ENCODE measurements at regions not wholly inside any gene's neighbourhood (a gene's known extent, or its start where the extent isn't known, plus 50 kb on each side); places are given as distances from the start of the nearest gene placed in this dataset.

GRCh38 chr1:234862944-234863515 is 253.1 kb upstream of the IRF2BP2 start (continued):
- TF ChIP-seq ARID4A (CRISPR knock-in tag; IDR thresholded peaks at IDR 0.05; ENCODE audit: borderline replicate concordance) (peak; percentile 32; the same call in 1 of the 2 replicates), ZNF143 (CRISPR knock-in tag; IDR thresholded peaks at IDR 0.05) (peak; percentile 8; the same call in 1 of the 2 replicates), ZNF205 (CRISPR knock-in tag; IDR thresholded peaks at IDR 0.05) (no peak), AFF4 (CRISPR knock-in tag; IDR thresholded peaks at IDR 0.05) (no peak), PAWR (CRISPR knock-in tag; IDR thresholded peaks at IDR 0.05; ENCODE audit: borderline replicate concordance) (no peak), HOMEZ (CRISPR knock-in tag; IDR thresholded peaks at IDR 0.05; ENCODE audit: low read depth) (no peak), HBP1 (CRISPR knock-in tag; IDR thresholded peaks at IDR 0.05; ENCODE audit: low read depth) (no peak), ZFP82 (CRISPR knock-in tag; IDR thresholded peaks at IDR 0.05; ENCODE audit: borderline replicate concordance) (no peak), ZBTB7B (CRISPR knock-in tag; IDR thresholded peaks at IDR 0.05) (peak; percentile 58; the same call in 1 of the 2 replicates), ZNF768 (CRISPR knock-in tag; IDR thresholded peaks at IDR 0.05) (no peak), ZNF605 (CRISPR knock-in tag; IDR thresholded peaks at IDR 0.05) (peak; percentile 61), GRHL1 (CRISPR knock-in tag; conservative IDR thresholded peaks at IDR 0.05) (no peak), ZNF691 (CRISPR knock-in tag; IDR thresholded peaks at IDR 0.05; ENCODE audit: borderline replicate concordance, low read depth) (no peak; the same call in 1 of the 2 replicates)
